ENCODE measurements at regions not wholly inside any gene's neighbourhood (a gene's known extent, or its start where the extent isn't known, plus 50 kb on each side); places are given as distances from the start of the nearest gene placed in this dataset.

DNA sequence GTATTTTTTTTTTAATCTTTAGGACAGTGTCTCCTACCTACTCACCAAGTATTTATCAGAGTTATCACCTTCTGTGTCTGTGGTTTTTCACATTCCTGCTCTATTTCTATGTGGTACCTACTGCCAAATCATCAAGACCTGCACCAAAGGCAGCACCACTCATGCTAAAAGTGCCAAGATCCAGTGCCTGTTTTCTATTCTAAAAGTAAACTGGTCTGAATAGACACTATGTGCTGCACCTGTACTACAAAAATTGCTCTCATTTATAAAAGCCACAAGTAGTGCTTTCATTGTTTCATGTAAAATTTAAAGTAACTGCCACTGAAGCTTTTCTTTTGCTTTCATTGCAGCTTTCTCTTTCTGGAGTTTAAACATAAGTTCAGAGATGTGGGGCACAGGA, 103.9 kb upstream of the GULP1 start:
- TF ChIP-seq, protein P1, sequence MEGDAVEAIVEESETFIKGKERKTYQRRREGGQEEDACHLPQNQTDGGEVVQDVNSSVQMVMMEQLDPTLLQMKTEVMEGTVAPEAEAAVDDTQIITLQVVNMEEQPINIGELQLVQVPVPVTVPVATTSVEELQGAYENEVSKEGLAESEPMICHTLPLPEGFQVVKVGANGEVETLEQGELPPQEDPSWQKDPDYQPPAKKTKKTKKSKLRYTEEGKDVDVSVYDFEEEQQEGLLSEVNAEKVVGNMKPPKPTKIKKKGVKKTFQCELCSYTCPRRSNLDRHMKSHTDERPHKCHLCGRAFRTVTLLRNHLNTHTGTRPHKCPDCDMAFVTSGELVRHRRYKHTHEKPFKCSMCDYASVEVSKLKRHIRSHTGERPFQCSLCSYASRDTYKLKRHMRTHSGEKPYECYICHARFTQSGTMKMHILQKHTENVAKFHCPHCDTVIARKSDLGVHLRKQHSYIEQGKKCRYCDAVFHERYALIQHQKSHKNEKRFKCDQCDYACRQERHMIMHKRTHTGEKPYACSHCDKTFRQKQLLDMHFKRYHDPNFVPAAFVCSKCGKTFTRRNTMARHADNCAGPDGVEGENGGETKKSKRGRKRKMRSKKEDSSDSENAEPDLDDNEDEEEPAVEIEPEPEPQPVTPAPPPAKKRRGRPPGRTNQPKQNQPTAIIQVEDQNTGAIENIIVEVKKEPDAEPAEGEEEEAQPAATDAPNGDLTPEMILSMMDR (IDR thresholded peaks at IDR 0.05), result no peak
- no peak for TF ChIP-seq POLR2AphosphoS5 (IDR thresholded peaks at IDR 0.05)
